Stimulated activated CD8-positive, alpha-beta memory T cell treated with anti-CD3 and anti-CD28 coated beads, Interleukin-7, amount 100 ng/mL, for 4 hours (primary cell): ENCODE measurements at regions not wholly inside any gene's neighbourhood (a gene's known extent, or its start where the extent isn't known, plus 50 kb on each side); places are given as distances from the start of the nearest gene placed in this dataset.
"Not testable (repeated sequence)": the region's sequence is repeated elsewhere in the genome, so short reads cannot be mapped to it uniquely, and the experiment has no call there.

Experiments
- DNase-seq, 2 donors: peaks; one replicate each; pipeline ENCODE4 v3.0.0-alpha.2; 2020; ENCODE audit warnings: low read depth in 2 of 2

GRCh38 chr20:26120920-26121319, 424.3 kb upstream of the ZNF337 start:
- not testable (repeated sequence) for DNase-seq

- not testable (repeated sequence) for DNase-seq
These were observed 397.8 kb upstream of the ZNF337 start for GRCh38 chr20:26094498-26094897.

GRCh38 chr20:26091921-26092320, 395.3 kb upstream of the ZNF337 start:
- DNase-seq: not testable (repeated sequence)

- DNase-seq: not testable (repeated sequence)
These were observed 389.5 kb upstream of the ZNF337 start for GRCh38 chr20:26086195-26086594.

GRCh38 chr20:26073972-26074371, 377.3 kb upstream of the ZNF337 start:
- not testable (repeated sequence) for DNase-seq

- not testable (repeated sequence) for DNase-seq
These were observed 362.7 kb upstream of the ZNF337 start for GRCh38 chr20:26059324-26059723.

GRCh38 chr20:26058446-26058845, 361.8 kb upstream of the ZNF337 start:
- not testable (repeated sequence) for DNase-seq

- not testable (repeated sequence) for DNase-seq
These were observed 360.6 kb upstream of the ZNF337 start for GRCh38 chr20:26057135-26057752.

GRCh38 chr20:26025792-26026191, 329.1 kb upstream of the ZNF337 start:
- DNase-seq: not testable (repeated sequence)

GRCh38 chr20:26010942-26011276, 314.3 kb upstream of the ZNF337 start:
- DNase-seq: not testable (repeated sequence)

GRCh38 chr20:26010224-26010941, 313.7 kb upstream of the ZNF337 start:
- not testable (repeated sequence) for DNase-seq

- peak; percentile 41 to 44 for DNase-seq
These were observed 313.0 kb upstream of the ZNF337 start for GRCh38 chr20:26009402-26010223.

GRCh38 chr20:26008026-26008425, 311.4 kb upstream of the ZNF337 start:
- not testable (repeated sequence) for DNase-seq

- not testable (repeated sequence) for DNase-seq
These were observed 309.5 kb upstream of the ZNF337 start for GRCh38 chr20:26006164-26006563.

- DNase-seq: not testable (repeated sequence)
These were observed 307.3 kb upstream of the ZNF337 start for GRCh38 chr20:26003959-26004358.

- DNase-seq: not testable (repeated sequence)
These were observed 300.9 kb upstream of the ZNF337 start for GRCh38 chr20:25997367-25998038.

- DNase-seq: no peak
These were observed 295.5 kb upstream of the ZNF337 start for GRCh38 chr20:25992146-25992545.

GRCh38 chr20:25991756-25992130, 295.1 kb upstream of the ZNF337 start:
- no peak for DNase-seq

GRCh38 chr20:25991051-25991755, 294.6 kb upstream of the ZNF337 start:
- DNase-seq: no peak

- DNase-seq: not testable (repeated sequence)
These were observed 293.0 kb upstream of the ZNF337 start for GRCh38 chr20:25989686-25990085.

GRCh38 chr20:25989196-25989595, 292.5 kb upstream of the ZNF337 start:
- no peak for DNase-seq
